ENCODE measurements at regions not wholly inside any gene's neighbourhood (a gene's known extent, or its start where the extent isn't known, plus 50 kb on each side); places are given as distances from the start of the nearest gene placed in this dataset.

DNA sequence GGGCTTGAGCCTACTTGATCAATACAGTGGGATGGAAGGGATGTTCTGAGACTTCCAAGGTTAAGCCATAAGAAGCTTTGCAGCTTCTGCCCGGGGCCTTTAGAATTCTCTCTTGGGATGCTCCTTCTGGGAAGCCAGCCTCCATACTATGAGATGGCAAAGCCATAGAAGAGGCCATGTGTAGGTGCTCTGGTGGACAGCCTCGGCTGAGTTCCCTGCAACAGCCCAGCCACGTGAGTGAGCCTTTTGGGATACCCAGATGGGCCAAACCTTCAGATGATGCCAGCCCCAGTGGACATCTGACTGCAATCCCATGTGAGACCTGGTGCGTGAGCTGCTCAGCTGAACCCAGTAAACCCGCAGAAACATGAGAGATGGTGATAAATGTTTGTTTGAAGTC, 370.6 kb downstream of the RPS24 start:
- TF ChIP-seq, protein P1, sequence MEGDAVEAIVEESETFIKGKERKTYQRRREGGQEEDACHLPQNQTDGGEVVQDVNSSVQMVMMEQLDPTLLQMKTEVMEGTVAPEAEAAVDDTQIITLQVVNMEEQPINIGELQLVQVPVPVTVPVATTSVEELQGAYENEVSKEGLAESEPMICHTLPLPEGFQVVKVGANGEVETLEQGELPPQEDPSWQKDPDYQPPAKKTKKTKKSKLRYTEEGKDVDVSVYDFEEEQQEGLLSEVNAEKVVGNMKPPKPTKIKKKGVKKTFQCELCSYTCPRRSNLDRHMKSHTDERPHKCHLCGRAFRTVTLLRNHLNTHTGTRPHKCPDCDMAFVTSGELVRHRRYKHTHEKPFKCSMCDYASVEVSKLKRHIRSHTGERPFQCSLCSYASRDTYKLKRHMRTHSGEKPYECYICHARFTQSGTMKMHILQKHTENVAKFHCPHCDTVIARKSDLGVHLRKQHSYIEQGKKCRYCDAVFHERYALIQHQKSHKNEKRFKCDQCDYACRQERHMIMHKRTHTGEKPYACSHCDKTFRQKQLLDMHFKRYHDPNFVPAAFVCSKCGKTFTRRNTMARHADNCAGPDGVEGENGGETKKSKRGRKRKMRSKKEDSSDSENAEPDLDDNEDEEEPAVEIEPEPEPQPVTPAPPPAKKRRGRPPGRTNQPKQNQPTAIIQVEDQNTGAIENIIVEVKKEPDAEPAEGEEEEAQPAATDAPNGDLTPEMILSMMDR (IDR thresholded peaks at IDR 0.05): no peak
- TF ChIP-seq POLR2AphosphoS5 (IDR thresholded peaks at IDR 0.05; ENCODE audit: low read depth, low read length) (no peak), FOSL2 (IDR thresholded peaks at IDR 0.05; ENCODE audit: borderline replicate concordance, low read depth) (no peak), MXI1 (IDR thresholded peaks at IDR 0.05; ENCODE audit: low read depth, low read length) (no peak), EP300 (IDR thresholded peaks at IDR 0.05; ENCODE audit: borderline replicate concordance in 1 of 2, low read depth in 1 of 2, low read length in 1 of 2) (no peak), SMC3 (IDR thresholded peaks at IDR 0.05; ENCODE audit: low read depth, low read length) (no peak), ELF1 (IDR thresholded peaks at IDR 0.05) (no peak), EZH2phosphoT487 (IDR thresholded peaks at IDR 0.05; ENCODE audit: borderline replicate concordance, low read depth) (no peak)
- TF ChIP-seq, protein P2, sequence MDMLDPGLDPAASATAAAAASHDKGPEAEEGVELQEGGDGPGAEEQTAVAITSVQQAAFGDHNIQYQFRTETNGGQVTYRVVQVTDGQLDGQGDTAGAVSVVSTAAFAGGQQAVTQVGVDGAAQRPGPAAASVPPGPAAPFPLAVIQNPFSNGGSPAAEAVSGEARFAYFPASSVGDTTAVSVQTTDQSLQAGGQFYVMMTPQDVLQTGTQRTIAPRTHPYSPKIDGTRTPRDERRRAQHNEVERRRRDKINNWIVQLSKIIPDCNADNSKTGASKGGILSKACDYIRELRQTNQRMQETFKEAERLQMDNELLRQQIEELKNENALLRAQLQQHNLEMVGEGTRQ (IDR thresholded peaks at IDR 0.05; ENCODE audit: borderline replicate concordance, low read depth, low read length): no peak
- TF ChIP-seq, protein P3, sequence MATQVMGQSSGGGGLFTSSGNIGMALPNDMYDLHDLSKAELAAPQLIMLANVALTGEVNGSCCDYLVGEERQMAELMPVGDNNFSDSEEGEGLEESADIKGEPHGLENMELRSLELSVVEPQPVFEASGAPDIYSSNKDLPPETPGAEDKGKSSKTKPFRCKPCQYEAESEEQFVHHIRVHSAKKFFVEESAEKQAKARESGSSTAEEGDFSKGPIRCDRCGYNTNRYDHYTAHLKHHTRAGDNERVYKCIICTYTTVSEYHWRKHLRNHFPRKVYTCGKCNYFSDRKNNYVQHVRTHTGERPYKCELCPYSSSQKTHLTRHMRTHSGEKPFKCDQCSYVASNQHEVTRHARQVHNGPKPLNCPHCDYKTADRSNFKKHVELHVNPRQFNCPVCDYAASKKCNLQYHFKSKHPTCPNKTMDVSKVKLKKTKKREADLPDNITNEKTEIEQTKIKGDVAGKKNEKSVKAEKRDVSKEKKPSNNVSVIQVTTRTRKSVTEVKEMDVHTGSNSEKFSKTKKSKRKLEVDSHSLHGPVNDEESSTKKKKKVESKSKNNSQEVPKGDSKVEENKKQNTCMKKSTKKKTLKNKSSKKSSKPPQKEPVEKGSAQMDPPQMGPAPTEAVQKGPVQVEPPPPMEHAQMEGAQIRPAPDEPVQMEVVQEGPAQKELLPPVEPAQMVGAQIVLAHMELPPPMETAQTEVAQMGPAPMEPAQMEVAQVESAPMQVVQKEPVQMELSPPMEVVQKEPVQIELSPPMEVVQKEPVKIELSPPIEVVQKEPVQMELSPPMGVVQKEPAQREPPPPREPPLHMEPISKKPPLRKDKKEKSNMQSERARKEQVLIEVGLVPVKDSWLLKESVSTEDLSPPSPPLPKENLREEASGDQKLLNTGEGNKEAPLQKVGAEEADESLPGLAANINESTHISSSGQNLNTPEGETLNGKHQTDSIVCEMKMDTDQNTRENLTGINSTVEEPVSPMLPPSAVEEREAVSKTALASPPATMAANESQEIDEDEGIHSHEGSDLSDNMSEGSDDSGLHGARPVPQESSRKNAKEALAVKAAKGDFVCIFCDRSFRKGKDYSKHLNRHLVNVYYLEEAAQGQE (IDR thresholded peaks at IDR 0.05; ENCODE audit: low read depth, low read length): no peak
- TF ChIP-seq, protein P4, sequence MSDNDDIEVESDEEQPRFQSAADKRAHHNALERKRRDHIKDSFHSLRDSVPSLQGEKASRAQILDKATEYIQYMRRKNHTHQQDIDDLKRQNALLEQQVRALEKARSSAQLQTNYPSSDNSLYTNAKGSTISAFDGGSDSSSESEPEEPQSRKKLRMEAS (IDR thresholded peaks at IDR 0.05; ENCODE audit: low read depth): no peak
